Upper lobe of left lung (tissue), 4 donors: ENCODE measurements at regions not wholly inside any gene's neighbourhood (a gene's known extent, or its start where the extent isn't known, plus 50 kb on each side); places are given as distances from the start of the nearest gene placed in this dataset.

Experiments
- CTCF ChIP-seq, 6 experiments: fragments of 450-650 bp in 4 of 6; fragments of 200-600 bp in 2 of 6; sonication (generic) in 2 of 6; IDR thresholded peaks; one replicate each; pipeline ENCODE4 v1.5.1; 2016 to 2019; ENCODE audit warnings: antibody characterized with exemption in 6 of 6
- POLR2A ChIP-seq, 4 donors: fragments of 450-650 bp; IDR thresholded peaks; one replicate each; pipeline ENCODE4 v1.5.1; 2016 to 2017; ENCODE audit warnings: antibody characterized with exemption in 4 of 4, mild to moderate bottlenecking in 2 of 4

- TF ChIP-seq CTCF (IDR thresholded peaks at IDR 0.05), result no peak
- TF ChIP-seq POLR2A (IDR thresholded peaks at IDR 0.05), result no peak
Measured at GRCh38 chr2:6789559-6790138, 76.1 kb downstream of the CMPK2 start.
